ENCODE measurements at regions not wholly inside any gene's neighbourhood (a gene's known extent, or its start where the extent isn't known, plus 50 kb on each side); places are given as distances from the start of the nearest gene placed in this dataset.

GRCh38 chrX:42119076-42119475, 195.7 kb upstream of the CASK start:
- H4K20me1 ChIP-seq (ENCODE audit: insufficient read depth, low read length): no peaks in the 10 kb centered on the region
- H3K27me3 Mint-ChIP-seq (ENCODE audit: low read depth, unreplicated experiment): no peaks in the 10 kb centered on the region
- H3K9ac ChIP-seq (ENCODE audit: low read length): no peak overlapping the region
- no peak overlapping the region for H3K27ac ChIP-seq (ENCODE audit: low read depth, low read length)
- H3K36me3 ChIP-seq (ENCODE audit: insufficient read depth, low read length): no peaks in the 10 kb centered on the region
- H3K9me3 Mint-ChIP-seq (ENCODE audit: unreplicated experiment): no peaks in the 10 kb centered on the region
- no peak overlapping the region for H3K27ac Mint-ChIP-seq (ENCODE audit: unreplicated experiment)
- TF ChIP-seq CTCF (IDR thresholded peaks at IDR 0.05; ENCODE audit: insufficient read depth, low read depth, low read length) (no peak), EZH2 (IDR thresholded peaks at IDR 0.05; ENCODE audit: insufficient read depth, low read length) (no peak)
- H3K4me1 ChIP-seq (ENCODE audit: insufficient read depth, low read length): no peaks in the 10 kb centered on the region
- H3K79me2 ChIP-seq (ENCODE audit: insufficient read depth, low read length): no peaks in the 10 kb centered on the region
- H2AFZ ChIP-seq (ENCODE audit: low read depth, low read length): no peak overlapping the region
- H3K4me3 Mint-ChIP-seq (ENCODE audit: unreplicated experiment): no peak overlapping the region
- H3K9me3 ChIP-seq (ENCODE audit: insufficient read depth, low read depth, low read length): no peaks in the 10 kb centered on the region
- H3K36me3 Mint-ChIP-seq (ENCODE audit: low read depth, unreplicated experiment): no peaks in the 10 kb centered on the region
- H3K27me3 ChIP-seq (ENCODE audit: insufficient read depth, low read length): no peaks in the 10 kb centered on the region
- no peak overlapping the region for H3K4me3 ChIP-seq (ENCODE audit: insufficient read depth, low read depth, low read length)
- no peak overlapping the region for H3K4me2 ChIP-seq (ENCODE audit: low read length)
- FAIRE-seq (peak; percentile 85), DNase-seq (ENCODE audit: low read depth) (peak; percentile 68)
- H3K4me1 Mint-ChIP-seq (ENCODE audit: low read depth, unreplicated experiment): peaks cover 2% of the 10 kb centered on the region

- H3K9ac ChIP-seq (ENCODE audit: low read length): no peak overlapping the region
- H3K4me3 ChIP-seq (ENCODE audit: insufficient read depth, low read depth, low read length): no peak overlapping the region
- Mint-ChIP-seq H3K36me3 (ENCODE audit: low read depth, unreplicated experiment) (no peaks in the 10 kb centered on the region), H3K27ac (ENCODE audit: unreplicated experiment) (no peak overlapping the region), H3K27me3 (ENCODE audit: low read depth, unreplicated experiment) (no peaks in the 10 kb centered on the region), H3K4me3 (ENCODE audit: unreplicated experiment) (no peak overlapping the region), H3K9me3 (ENCODE audit: unreplicated experiment) (no peaks in the 10 kb centered on the region), H3K4me1 (ENCODE audit: low read depth, unreplicated experiment) (peaks cover 2% of the 10 kb centered on the region)
- no peaks in the 10 kb centered on the region for H3K79me2 ChIP-seq (ENCODE audit: insufficient read depth, low read length)
- H3K4me2 ChIP-seq (ENCODE audit: low read length): no peak overlapping the region
- no peaks in the 10 kb centered on the region for H3K36me3 ChIP-seq (ENCODE audit: insufficient read depth, low read length)
- H3K4me1 ChIP-seq (ENCODE audit: insufficient read depth, low read length): no peaks in the 10 kb centered on the region
- no peak overlapping the region for H3K27ac ChIP-seq (ENCODE audit: low read depth, low read length)
- no peak overlapping the region for H2AFZ ChIP-seq (ENCODE audit: low read depth, low read length)
- DNase-seq (ENCODE audit: low read depth) (no peak), FAIRE-seq (peak; percentile 29)
- TF ChIP-seq CTCF (IDR thresholded peaks at IDR 0.05; ENCODE audit: insufficient read depth, low read depth, low read length) (no peak), EZH2 (IDR thresholded peaks at IDR 0.05; ENCODE audit: insufficient read depth, low read length) (no peak)
- H4K20me1 ChIP-seq (ENCODE audit: insufficient read depth, low read length): no peaks in the 10 kb centered on the region
- no peaks in the 10 kb centered on the region for H3K9me3 ChIP-seq (ENCODE audit: insufficient read depth, low read depth, low read length)
- H3K27me3 ChIP-seq (ENCODE audit: insufficient read depth, low read length): no peaks in the 10 kb centered on the region
Measured at GRCh38 chrX:42117318-42117717, 194.0 kb upstream of the CASK start.

- Histone ChIP-seq H3K27me3 (ENCODE audit: insufficient read depth, low read length) (no peaks in the 10 kb centered on the region), H3K9me3 (ENCODE audit: insufficient read depth, low read depth, low read length) (no peaks in the 10 kb centered on the region), H3K4me1 (ENCODE audit: insufficient read depth, low read length) (no peaks in the 10 kb centered on the region), H2AFZ (ENCODE audit: low read depth, low read length) (no peak overlapping the region), H3K79me2 (ENCODE audit: insufficient read depth, low read length) (no peaks in the 10 kb centered on the region), H3K4me2 (ENCODE audit: low read length) (no peak overlapping the region), H3K4me3 (ENCODE audit: insufficient read depth, low read depth, low read length) (no peak overlapping the region), H3K36me3 (ENCODE audit: insufficient read depth, low read length) (no peaks in the 10 kb centered on the region), H4K20me1 (ENCODE audit: insufficient read depth, low read length) (no peaks in the 10 kb centered on the region), H3K27ac (ENCODE audit: low read depth, low read length) (no peak overlapping the region), H3K9ac (ENCODE audit: low read length) (no peak overlapping the region)
- H3K4me3 Mint-ChIP-seq (ENCODE audit: unreplicated experiment): no peak overlapping the region
- FAIRE-seq (peak; percentile 59), DNase-seq (ENCODE audit: low read depth) (no peak)
- TF ChIP-seq EZH2 (IDR thresholded peaks at IDR 0.05; ENCODE audit: insufficient read depth, low read length): no peak
- TF ChIP-seq CTCF (IDR thresholded peaks at IDR 0.05; ENCODE audit: insufficient read depth, low read depth, low read length): no peak
- H3K27me3 Mint-ChIP-seq (ENCODE audit: low read depth, unreplicated experiment): no peaks in the 10 kb centered on the region
- no peak overlapping the region for H3K27ac Mint-ChIP-seq (ENCODE audit: unreplicated experiment)
- H3K4me1 Mint-ChIP-seq (ENCODE audit: low read depth, unreplicated experiment): no peaks in the 10 kb centered on the region
- no peaks in the 10 kb centered on the region for H3K36me3 Mint-ChIP-seq (ENCODE audit: low read depth, unreplicated experiment)
- no peaks in the 10 kb centered on the region for H3K9me3 Mint-ChIP-seq (ENCODE audit: unreplicated experiment)
Measured at GRCh38 chrX:42109428-42109827, 186.1 kb upstream of the CASK start.
